ENCODE measurements at regions not wholly inside any gene's neighbourhood (a gene's known extent, or its start where the extent isn't known, plus 50 kb on each side); places are given as distances from the start of the nearest gene placed in this dataset.

- DNase-seq (ENCODE audit: low spot score) (no peak), ATAC-seq (ENCODE audit: low FRiP score) (no peak)
- TF ChIP-seq, protein P1, sequence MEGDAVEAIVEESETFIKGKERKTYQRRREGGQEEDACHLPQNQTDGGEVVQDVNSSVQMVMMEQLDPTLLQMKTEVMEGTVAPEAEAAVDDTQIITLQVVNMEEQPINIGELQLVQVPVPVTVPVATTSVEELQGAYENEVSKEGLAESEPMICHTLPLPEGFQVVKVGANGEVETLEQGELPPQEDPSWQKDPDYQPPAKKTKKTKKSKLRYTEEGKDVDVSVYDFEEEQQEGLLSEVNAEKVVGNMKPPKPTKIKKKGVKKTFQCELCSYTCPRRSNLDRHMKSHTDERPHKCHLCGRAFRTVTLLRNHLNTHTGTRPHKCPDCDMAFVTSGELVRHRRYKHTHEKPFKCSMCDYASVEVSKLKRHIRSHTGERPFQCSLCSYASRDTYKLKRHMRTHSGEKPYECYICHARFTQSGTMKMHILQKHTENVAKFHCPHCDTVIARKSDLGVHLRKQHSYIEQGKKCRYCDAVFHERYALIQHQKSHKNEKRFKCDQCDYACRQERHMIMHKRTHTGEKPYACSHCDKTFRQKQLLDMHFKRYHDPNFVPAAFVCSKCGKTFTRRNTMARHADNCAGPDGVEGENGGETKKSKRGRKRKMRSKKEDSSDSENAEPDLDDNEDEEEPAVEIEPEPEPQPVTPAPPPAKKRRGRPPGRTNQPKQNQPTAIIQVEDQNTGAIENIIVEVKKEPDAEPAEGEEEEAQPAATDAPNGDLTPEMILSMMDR (IDR thresholded peaks at IDR 0.05): no peak
Observed at GRCh38 chr5:60369391-60369790, 330.6 kb downstream of the DEPDC1B start.

DNA sequence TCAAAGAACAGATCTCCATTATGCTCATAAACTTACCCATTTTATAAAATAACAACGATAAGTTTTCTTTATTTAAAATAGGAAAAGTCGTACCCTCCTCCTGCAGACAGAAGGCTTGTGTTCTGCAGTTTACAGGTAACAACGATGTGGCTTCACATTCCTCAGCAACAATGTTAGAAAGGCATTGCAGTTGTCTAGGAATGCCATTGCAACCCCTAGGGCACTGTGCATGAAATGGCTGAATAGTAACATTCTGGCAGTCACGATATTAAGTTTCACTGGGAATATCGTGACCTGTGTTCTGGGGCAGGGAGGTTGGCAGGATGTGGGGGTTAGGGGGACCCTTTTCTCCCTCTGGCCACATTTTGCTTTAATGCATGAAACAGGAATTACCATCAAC is 331.9 kb downstream of the DEPDC1B start:
- TF ChIP-seq, protein P1 (IDR thresholded peaks at IDR 0.05): no peak
- ATAC-seq (ENCODE audit: low FRiP score) (no peak), DNase-seq (ENCODE audit: low spot score) (no peak)

DNA sequence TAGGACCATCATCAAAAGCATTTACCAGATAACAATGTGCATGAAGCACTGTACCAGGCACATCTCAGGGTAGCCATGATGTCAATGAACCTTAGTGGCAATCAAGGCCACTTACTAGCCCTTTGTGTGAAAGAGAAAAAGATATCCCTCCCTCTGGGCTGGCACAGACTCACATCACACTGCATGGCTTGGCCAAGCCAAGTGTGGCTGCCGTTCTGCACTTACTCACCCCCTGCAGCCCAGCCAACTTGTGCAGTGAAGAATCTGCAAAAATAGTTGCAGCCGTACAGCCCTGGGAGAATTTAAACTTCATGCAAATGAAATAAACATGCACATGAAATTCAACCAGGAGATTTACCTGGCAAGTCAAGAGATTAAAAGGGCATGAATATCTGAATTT is 333.5 kb downstream of the DEPDC1B start:
- DNase-seq (ENCODE audit: low spot score) (no peak), ATAC-seq (ENCODE audit: low FRiP score) (no peak)
- TF ChIP-seq, protein P1 (IDR thresholded peaks at IDR 0.05): no peak

DNA sequence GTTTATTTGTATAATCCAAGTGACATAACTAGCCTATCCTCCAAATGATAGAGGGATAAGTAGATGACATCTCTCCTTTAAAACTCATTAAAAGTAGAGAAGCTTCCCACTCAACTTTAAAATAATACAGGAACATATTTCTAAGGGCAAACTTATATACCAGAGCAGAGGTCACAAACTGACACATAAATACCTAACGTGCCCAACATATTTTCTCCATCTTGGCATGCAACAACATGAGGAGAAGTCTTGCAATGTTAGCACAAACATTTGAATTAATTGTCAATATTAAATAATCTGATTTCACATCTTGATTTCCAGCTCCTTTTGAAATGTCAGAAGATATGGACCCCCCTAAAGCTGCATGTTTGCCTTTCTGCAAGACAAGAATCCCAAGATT is 335.0 kb downstream of the DEPDC1B start:
- TF ChIP-seq, protein P1 (IDR thresholded peaks at IDR 0.05): no peak
- DNase-seq (ENCODE audit: low spot score): no peak
- ATAC-seq (ENCODE audit: low FRiP score): no peak

DNA sequence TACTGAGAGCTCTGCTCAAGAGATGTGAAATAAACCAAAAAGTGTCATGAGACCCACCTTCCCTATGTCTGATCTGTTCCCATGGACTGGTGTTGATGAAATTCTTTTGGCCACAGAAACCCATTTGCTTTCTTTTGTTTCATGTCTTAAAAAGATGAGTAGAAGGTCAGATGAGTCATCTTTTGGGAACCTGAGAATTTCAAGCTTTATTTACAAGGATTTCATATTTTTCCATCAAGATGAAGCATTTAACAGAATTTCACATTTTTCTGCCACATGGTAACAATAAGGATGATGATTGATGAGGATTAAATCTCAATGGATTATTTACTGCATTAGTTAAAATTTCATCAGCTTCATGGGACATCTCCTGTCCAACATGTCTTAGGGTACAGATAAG is 337.8 kb downstream of the DEPDC1B start:
- no peak for DNase-seq (ENCODE audit: low spot score)
- ATAC-seq (ENCODE audit: low FRiP score): no peak
- TF ChIP-seq, protein P1 (IDR thresholded peaks at IDR 0.05): no peak

DNA sequence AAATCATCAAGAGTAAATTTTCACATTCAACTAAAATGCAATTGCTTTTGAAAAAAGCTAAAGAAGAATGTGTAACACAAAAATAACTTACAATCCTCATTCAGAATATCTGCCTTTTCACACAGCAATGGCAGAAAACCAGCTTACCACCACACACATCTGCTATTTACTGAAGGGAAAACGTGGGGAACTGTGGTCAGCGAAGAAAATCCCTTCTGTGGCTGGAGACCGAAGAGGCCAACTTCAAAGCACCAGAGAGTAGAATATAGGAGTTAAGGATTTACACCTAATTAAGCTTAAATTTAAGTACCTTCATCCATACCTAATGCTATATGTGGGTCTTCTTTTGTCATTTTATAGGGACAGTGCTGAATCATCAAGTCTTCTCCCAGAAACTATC is 339.6 kb downstream of the DEPDC1B start:
- ATAC-seq (ENCODE audit: low FRiP score) (no peak), DNase-seq (ENCODE audit: low spot score) (no peak)
- TF ChIP-seq, protein P1 (IDR thresholded peaks at IDR 0.05): no peak

DNA sequence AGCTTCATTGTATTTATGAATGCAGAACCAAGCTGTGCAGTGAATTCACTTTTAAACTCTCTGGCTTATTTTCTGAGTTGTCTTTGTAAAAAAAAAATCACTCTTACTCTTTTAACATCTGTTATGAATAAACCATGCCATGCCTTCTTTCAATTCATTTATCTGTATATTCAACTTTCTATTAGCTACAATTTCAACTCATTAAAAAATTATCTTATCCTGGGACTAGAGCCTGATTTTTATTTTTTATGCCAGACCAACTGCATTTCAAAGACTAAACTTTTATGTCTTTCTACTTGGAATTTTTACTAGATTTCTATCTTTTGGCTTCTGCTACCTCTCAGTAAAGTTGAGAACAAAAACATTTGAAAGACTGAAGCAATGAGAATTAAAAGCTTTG is 342.7 kb downstream of the DEPDC1B start:
- TF ChIP-seq, protein P1 (IDR thresholded peaks at IDR 0.05): no peak
- DNase-seq (ENCODE audit: low spot score) (no peak), ATAC-seq (ENCODE audit: low FRiP score) (no peak)

All from omental fat pad (tissue), 3 donors.